Nephron progenitor cell (in vitro differentiated cells): ENCODE measurements at regions not wholly inside any gene's neighbourhood (a gene's known extent, or its start where the extent isn't known, plus 50 kb on each side); places are given as distances from the start of the nearest gene placed in this dataset.
A peak's percentile ranks its signal among the peaks of the same experiment; 100 is the strongest.

Experiments used
- DNase-seq: peaks from one replicate; pipeline ENCODE4 v3.0.0; 2021
- H3K27ac Mint-ChIP-seq: 2 replicates; pipeline ENCODE4 v1.8.0; 2021; ENCODE audit warnings: mild to moderate bottlenecking, moderate library complexity, mixed read lengths
- H3K27me3 Mint-ChIP-seq: 2 replicates; pipeline ENCODE4 v1.8.0; 2021; ENCODE audit warnings: mild to moderate bottlenecking, low read depth, mixed read lengths; ENCODE audit not compliant: poor library complexity
- H3K36me3 Mint-ChIP-seq: 2 replicates; pipeline ENCODE4 v1.8.0; 2021; ENCODE audit warnings: low read depth, mixed read lengths
- H3K4me1 Mint-ChIP-seq: 2 replicates; pipeline ENCODE4 v1.8.0; 2021; ENCODE audit warnings: mixed read lengths
- H3K4me3 Mint-ChIP-seq: 2 replicates; pipeline ENCODE4 v1.8.0; 2021; ENCODE audit warnings: mild to moderate bottlenecking, moderate library complexity, mixed read lengths
- H3K9me3 Mint-ChIP-seq: 2 replicates; pipeline ENCODE4 v1.8.0; 2021; ENCODE audit warnings: mild to moderate bottlenecking, moderate library complexity, mixed read lengths
- TF ChIP-seq, protein P1 (sequence below): fragments of 200-600 bp; sonication (generic); IDR thresholded peaks from 2 replicates; pipeline ENCODE4 v1.5.0; 2021; ENCODE audit warnings: antibody characterized with exemption

DNA sequence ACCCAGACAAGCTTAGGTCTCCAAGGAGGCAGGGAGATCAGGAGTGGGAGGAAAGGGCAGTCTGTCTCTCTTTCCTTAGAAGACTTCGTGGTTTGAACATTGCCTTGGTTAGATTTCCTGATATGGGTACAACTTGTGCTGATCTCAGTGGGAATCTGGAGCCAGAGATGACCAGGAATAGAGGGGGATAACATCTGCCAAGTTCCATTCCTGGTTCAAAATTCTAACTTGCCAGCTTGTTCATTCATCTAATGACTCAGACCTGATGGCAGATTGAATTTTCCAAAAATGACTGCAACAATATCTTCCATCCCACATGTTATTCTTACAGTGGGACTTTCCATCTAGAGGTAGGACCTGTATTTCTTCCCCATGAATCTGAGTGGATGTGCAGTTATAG lies 394.3 kb upstream of the PODXL start:
- no peak overlapping the region for H3K4me3 Mint-ChIP-seq
- H3K27me3 Mint-ChIP-seq, result peaks cover 79% of the 10 kb centered on the region
- TF ChIP-seq, protein P1, sequence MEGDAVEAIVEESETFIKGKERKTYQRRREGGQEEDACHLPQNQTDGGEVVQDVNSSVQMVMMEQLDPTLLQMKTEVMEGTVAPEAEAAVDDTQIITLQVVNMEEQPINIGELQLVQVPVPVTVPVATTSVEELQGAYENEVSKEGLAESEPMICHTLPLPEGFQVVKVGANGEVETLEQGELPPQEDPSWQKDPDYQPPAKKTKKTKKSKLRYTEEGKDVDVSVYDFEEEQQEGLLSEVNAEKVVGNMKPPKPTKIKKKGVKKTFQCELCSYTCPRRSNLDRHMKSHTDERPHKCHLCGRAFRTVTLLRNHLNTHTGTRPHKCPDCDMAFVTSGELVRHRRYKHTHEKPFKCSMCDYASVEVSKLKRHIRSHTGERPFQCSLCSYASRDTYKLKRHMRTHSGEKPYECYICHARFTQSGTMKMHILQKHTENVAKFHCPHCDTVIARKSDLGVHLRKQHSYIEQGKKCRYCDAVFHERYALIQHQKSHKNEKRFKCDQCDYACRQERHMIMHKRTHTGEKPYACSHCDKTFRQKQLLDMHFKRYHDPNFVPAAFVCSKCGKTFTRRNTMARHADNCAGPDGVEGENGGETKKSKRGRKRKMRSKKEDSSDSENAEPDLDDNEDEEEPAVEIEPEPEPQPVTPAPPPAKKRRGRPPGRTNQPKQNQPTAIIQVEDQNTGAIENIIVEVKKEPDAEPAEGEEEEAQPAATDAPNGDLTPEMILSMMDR, result no peak
- peaks cover 36% of the 10 kb centered on the region for H3K4me1 Mint-ChIP-seq
- no peak overlapping the region for H3K27ac Mint-ChIP-seq
- no peaks in the 10 kb centered on the region for H3K36me3 Mint-ChIP-seq
- peaks cover 4% of the 10 kb centered on the region for H3K9me3 Mint-ChIP-seq
- DNase-seq, result no peak

DNA sequence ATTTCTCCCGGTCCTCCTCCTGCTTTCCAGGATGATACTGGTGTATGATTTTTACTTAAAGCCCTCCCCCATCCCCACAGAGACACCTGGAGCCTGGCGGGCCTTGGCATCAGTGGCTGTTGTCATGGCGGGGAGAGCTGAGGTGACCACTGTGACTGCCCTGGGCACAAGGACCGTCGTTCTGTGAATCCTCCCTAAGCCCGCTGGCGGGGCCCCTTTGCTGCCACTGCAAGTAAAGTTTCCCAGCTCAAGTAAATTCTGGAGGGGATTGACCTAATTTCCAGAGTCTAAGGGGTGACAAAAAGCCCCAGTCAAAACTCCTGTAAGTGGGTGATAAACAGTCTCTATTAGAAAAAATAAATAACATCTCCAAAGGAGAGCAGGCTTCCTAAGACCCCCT lies 393.2 kb upstream of the PODXL start:
- H3K36me3 Mint-ChIP-seq, result no peaks in the 10 kb centered on the region
- peaks cover 37% of the 10 kb centered on the region for H3K4me1 Mint-ChIP-seq
- H3K9me3 Mint-ChIP-seq, result peaks cover 4% of the 10 kb centered on the region
- no peak overlapping the region for H3K4me3 Mint-ChIP-seq
- TF ChIP-seq, protein P1, result no peak
- peaks cover 81% of the 10 kb centered on the region for H3K27me3 Mint-ChIP-seq
- H3K27ac Mint-ChIP-seq, result no peak overlapping the region
- DNase-seq, result no peak

DNA sequence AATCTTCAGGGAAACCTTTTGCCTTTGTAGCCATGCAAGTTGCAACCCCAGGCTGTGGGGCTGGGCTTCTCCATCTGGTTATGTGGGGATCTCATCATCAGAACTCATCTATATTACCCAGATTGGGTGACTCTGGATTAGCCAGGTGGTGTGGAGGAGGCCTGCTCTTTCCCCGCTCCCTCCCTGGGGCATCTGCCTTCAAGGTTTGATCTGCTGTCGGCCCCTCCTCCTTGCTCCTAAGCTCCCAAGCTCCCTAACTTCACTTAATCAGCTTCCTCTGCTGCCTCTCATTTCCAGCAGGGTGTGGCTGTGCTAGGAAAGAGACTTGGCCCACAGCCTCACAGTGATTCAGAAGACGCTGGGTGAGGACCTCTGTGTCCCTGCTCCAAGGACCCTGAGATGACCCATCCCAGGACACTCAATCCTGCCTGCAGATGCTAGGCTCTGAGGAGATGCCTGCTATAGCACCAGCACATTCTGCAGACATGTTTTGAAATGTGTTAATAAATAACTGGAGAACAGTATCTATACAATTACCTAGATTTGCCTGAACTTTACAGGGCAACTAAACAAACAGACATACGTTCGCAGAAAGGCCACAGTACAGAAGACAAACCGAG lies 392.1 kb upstream of the PODXL start:
- Mint-ChIP-seq H3K27ac (peak overlapping the region; percentile 78), H3K27me3 (peaks cover 81% of the 10 kb centered on the region), H3K9me3 (peaks cover 4% of the 10 kb centered on the region), H3K4me1 (peaks cover 37% of the 10 kb centered on the region), H3K4me3 (no peak overlapping the region), H3K36me3 (no peaks in the 10 kb centered on the region)
- DNase-seq, result no peak
- TF ChIP-seq, protein P1, result no peak

DNA sequence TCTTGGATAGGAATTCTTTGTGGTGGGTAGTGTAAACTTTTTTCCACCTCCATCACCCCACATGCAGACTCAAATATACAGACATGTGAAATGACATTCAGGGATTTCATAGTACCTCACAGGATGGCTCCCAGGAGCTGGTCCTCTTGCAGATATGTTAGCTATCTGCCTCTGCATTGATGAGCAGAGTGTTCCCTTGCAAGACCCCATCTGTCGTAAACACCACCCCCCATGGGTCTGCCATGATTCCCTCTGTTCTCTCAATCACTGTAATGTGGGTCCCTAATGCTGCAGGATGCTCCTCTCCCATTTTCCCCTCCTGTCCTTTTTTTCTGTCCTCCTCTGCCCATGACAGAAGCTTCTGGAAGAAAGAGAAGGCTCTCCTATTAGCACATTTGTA lies 391.2 kb upstream of the PODXL start:
- no peak overlapping the region for H3K4me3 Mint-ChIP-seq
- peaks cover 4% of the 10 kb centered on the region for H3K9me3 Mint-ChIP-seq
- H3K36me3 Mint-ChIP-seq, result no peaks in the 10 kb centered on the region
- TF ChIP-seq, protein P1, result no peak
- H3K27me3 Mint-ChIP-seq, result peaks cover 82% of the 10 kb centered on the region
- DNase-seq, result no peak
- H3K27ac Mint-ChIP-seq, result no peak overlapping the region
- peaks cover 37% of the 10 kb centered on the region for H3K4me1 Mint-ChIP-seq

DNA sequence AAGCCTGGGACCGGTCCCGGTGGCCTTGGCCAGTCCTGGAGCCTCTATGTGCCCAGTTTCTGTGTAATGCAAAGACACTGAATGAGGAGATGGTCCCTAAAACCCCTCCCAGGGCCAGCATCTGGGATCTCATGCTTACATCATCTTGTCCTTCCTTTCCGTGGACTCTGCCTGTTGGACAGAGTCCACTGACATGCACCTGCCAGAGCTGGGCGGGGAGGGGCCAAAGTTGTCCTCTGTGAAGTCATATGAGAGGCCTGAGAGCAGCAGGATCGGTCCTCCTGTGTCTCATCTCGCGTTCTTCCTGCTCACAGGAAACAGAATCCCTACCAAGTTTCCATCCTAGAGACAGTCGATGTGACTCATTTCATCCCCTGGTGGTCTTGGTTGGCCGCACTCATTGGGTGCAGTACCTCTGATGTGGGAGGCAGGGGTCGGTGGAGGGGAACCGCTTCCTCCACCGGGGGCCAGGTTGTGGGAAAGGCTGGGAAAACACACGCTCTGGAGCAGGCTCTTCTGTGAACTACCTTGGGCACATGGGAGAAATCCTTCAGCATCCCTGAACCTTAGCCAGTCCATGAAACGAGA lies 389.6 kb upstream of the PODXL start:
- peaks cover 9% of the 10 kb centered on the region for H3K9me3 Mint-ChIP-seq
- TF ChIP-seq, protein P1, result no peak
- DNase-seq, result peak; percentile 36
- H3K36me3 Mint-ChIP-seq, result no peaks in the 10 kb centered on the region
- H3K27me3 Mint-ChIP-seq, result peaks cover 88% of the 10 kb centered on the region
- H3K4me1 Mint-ChIP-seq, result peaks cover 37% of the 10 kb centered on the region
- peak overlapping the region; percentile 15 for H3K4me3 Mint-ChIP-seq
- no peak overlapping the region for H3K27ac Mint-ChIP-seq
